ENCODE measurements at regions not wholly inside any gene's neighbourhood (a gene's known extent, or its start where the extent isn't known, plus 50 kb on each side); places are given as distances from the start of the nearest gene placed in this dataset.

GRCh38 chr15:96135166-96136093, 195.1 kb upstream of the NR2F2 start:
- TF ChIP-seq CTCF (conservative IDR thresholded peaks at IDR 0.05; ENCODE audit: low read depth, low read length): no peak
- no peak for TF ChIP-seq EZH2 (IDR thresholded peaks at IDR 0.05; ENCODE audit: borderline replicate concordance, low read depth, low read length, poor library complexity, severe bottlenecking)
